Astrocyte (in vitro differentiated cells and primary cell): ENCODE measurements at regions not wholly inside any gene's neighbourhood (a gene's known extent, or its start where the extent isn't known, plus 50 kb on each side); places are given as distances from the start of the nearest gene placed in this dataset.

Source experiments
- DNase-seq: peaks from one replicate; pipeline ENCODE4 v3.0.0-alpha.2; 2010; ENCODE audit warnings: low read depth
- FAIRE-seq: peaks from 2 replicates; lab custom pipeline; 2011; peaks lifted over from hg19 to GRCh38; lab: Jason Lieb, UNC
- H2AFZ ChIP-seq: 2 replicates; pipeline ENCODE4 v1.6.0; 2012; ENCODE audit warnings: low read depth, low read length, inconsistent platforms
- H3K27ac ChIP-seq: 2 replicates; pipeline ENCODE4 v1.5.1; 2011; ENCODE audit warnings: low read depth, low read length, inconsistent platforms
- H3K27me3 ChIP-seq: 2 replicates; pipeline ENCODE4 v1.6.0; 2011; ENCODE audit warnings: low read length, inconsistent platforms; ENCODE audit not compliant: insufficient read depth
- H3K36me3 ChIP-seq: 2 replicates; pipeline ENCODE4 v1.5.1; 2011; ENCODE audit warnings: low read length, inconsistent platforms; ENCODE audit not compliant: insufficient read depth
- H3K4me1 ChIP-seq: 2 replicates; pipeline ENCODE4 v1.5.1; 2011; ENCODE audit warnings: low read length, inconsistent platforms; ENCODE audit not compliant: insufficient read depth
- H3K4me2 ChIP-seq: 2 replicates; pipeline ENCODE4 v1.6.0; 2012; ENCODE audit warnings: low read length, inconsistent platforms
- H3K4me3 ChIP-seq: 2 replicates; pipeline ENCODE4 v1.5.1; 2011; ENCODE audit warnings: low read depth, mild to moderate bottlenecking, low read length, inconsistent platforms; ENCODE audit not compliant: insufficient read depth
- H3K79me2 ChIP-seq: 2 replicates; pipeline ENCODE4 v1.6.0; 2012; ENCODE audit warnings: mild to moderate bottlenecking, low read length, inconsistent platforms; ENCODE audit not compliant: insufficient read depth
- H3K9ac ChIP-seq: 2 replicates; pipeline ENCODE4 v1.6.0; 2012; ENCODE audit warnings: mild to moderate bottlenecking, low read length, inconsistent platforms
- H3K9me3 ChIP-seq: 2 replicates; pipeline ENCODE4 v1.5.1; 2012; ENCODE audit warnings: low read depth, mild to moderate bottlenecking, low read length, inconsistent platforms; ENCODE audit not compliant: insufficient read depth
- H4K20me1 ChIP-seq: 2 replicates; pipeline ENCODE4 v1.6.0; 2012; ENCODE audit warnings: low read length, inconsistent platforms; ENCODE audit not compliant: insufficient read depth
- H3K27ac Mint-ChIP-seq: one replicate; pipeline ENCODE4 v1.8.0; 2021; ENCODE audit warnings: mild to moderate bottlenecking, mixed read lengths; ENCODE audit not compliant: unreplicated experiment
- H3K27me3 Mint-ChIP-seq: one replicate; pipeline ENCODE4 v1.8.0; 2021; ENCODE audit warnings: low read depth, mixed read lengths; ENCODE audit not compliant: unreplicated experiment
- H3K36me3 Mint-ChIP-seq: one replicate; pipeline ENCODE4 v1.8.0; 2021; ENCODE audit warnings: low read depth, mixed read lengths; ENCODE audit not compliant: unreplicated experiment
- H3K4me1 Mint-ChIP-seq: one replicate; pipeline ENCODE4 v1.8.0; 2021; ENCODE audit warnings: low read depth, mixed read lengths; ENCODE audit not compliant: unreplicated experiment
- H3K4me3 Mint-ChIP-seq: one replicate; pipeline ENCODE4 v1.8.0; 2021; ENCODE audit warnings: mild to moderate bottlenecking, moderate library complexity, mixed read lengths; ENCODE audit not compliant: unreplicated experiment
- H3K9me3 Mint-ChIP-seq: one replicate; pipeline ENCODE4 v1.8.0; 2021; ENCODE audit warnings: mild to moderate bottlenecking, mixed read lengths; ENCODE audit not compliant: unreplicated experiment
- EZH2 ChIP-seq: IDR thresholded peaks from 2 replicates; pipeline ENCODE4 v1.6.1; 2012; ENCODE audit warnings: mild to moderate bottlenecking, low read length, inconsistent platforms; ENCODE audit not compliant: insufficient read depth
- TF ChIP-seq, protein P1 (sequence below): IDR thresholded peaks from 2 replicates; pipeline ENCODE4 v1.5.1; 2011; ENCODE audit warnings: low read depth, mild to moderate bottlenecking, inconsistent platforms, low read length, moderate library complexity; ENCODE audit not compliant: insufficient read depth

- no peak overlapping the region for H3K27ac Mint-ChIP-seq
- H3K4me1 Mint-ChIP-seq, result no peaks in the 10 kb centered on the region
- H3K79me2 ChIP-seq, result no peaks in the 10 kb centered on the region
- TF ChIP-seq, protein P1, sequence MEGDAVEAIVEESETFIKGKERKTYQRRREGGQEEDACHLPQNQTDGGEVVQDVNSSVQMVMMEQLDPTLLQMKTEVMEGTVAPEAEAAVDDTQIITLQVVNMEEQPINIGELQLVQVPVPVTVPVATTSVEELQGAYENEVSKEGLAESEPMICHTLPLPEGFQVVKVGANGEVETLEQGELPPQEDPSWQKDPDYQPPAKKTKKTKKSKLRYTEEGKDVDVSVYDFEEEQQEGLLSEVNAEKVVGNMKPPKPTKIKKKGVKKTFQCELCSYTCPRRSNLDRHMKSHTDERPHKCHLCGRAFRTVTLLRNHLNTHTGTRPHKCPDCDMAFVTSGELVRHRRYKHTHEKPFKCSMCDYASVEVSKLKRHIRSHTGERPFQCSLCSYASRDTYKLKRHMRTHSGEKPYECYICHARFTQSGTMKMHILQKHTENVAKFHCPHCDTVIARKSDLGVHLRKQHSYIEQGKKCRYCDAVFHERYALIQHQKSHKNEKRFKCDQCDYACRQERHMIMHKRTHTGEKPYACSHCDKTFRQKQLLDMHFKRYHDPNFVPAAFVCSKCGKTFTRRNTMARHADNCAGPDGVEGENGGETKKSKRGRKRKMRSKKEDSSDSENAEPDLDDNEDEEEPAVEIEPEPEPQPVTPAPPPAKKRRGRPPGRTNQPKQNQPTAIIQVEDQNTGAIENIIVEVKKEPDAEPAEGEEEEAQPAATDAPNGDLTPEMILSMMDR, result no peak
- TF ChIP-seq EZH2, result no peak
- H3K9me3 Mint-ChIP-seq, result peaks cover 4% of the 10 kb centered on the region
- H4K20me1 ChIP-seq, result no peaks in the 10 kb centered on the region
- no peak overlapping the region for H3K9ac ChIP-seq
- no peak for DNase-seq
- no peaks in the 10 kb centered on the region for H3K4me1 ChIP-seq
- H2AFZ ChIP-seq, result no peak overlapping the region
- no peaks in the 10 kb centered on the region for H3K36me3 Mint-ChIP-seq
- H3K4me2 ChIP-seq, result no peak overlapping the region
- no peak overlapping the region for H3K27ac ChIP-seq
- H3K9me3 ChIP-seq, result no peaks in the 10 kb centered on the region
- H3K27me3 ChIP-seq, result no peaks in the 10 kb centered on the region
- no peak for FAIRE-seq
- no peak overlapping the region for H3K4me3 ChIP-seq
- H3K27me3 Mint-ChIP-seq, result no peaks in the 10 kb centered on the region
- H3K4me3 Mint-ChIP-seq, result no peak overlapping the region
- no peaks in the 10 kb centered on the region for H3K36me3 ChIP-seq
Measured at GRCh38 chr4:19650903-19651864, 600.5 kb upstream of the SLIT2 start.

GRCh38 chr4:19645589-19645988, 606.1 kb upstream of the SLIT2 start:
- peaks cover 2% of the 10 kb centered on the region for H3K36me3 Mint-ChIP-seq
- H4K20me1 ChIP-seq, result no peaks in the 10 kb centered on the region
- H3K9me3 ChIP-seq, result no peaks in the 10 kb centered on the region
- H3K9me3 Mint-ChIP-seq, result no peaks in the 10 kb centered on the region
- no peaks in the 10 kb centered on the region for H3K79me2 ChIP-seq
- DNase-seq (no peak), FAIRE-seq (no peak)
- H3K27me3 Mint-ChIP-seq, result no peaks in the 10 kb centered on the region
- H3K27ac ChIP-seq, result no peak overlapping the region
- H3K4me1 ChIP-seq, result no peaks in the 10 kb centered on the region
- H2AFZ ChIP-seq, result no peak overlapping the region
- H3K4me1 Mint-ChIP-seq, result no peaks in the 10 kb centered on the region
- H3K4me2 ChIP-seq, result no peak overlapping the region
- no peak overlapping the region for H3K27ac Mint-ChIP-seq
- TF ChIP-seq EZH2, result no peak
- TF ChIP-seq, protein P1, result no peak
- H3K9ac ChIP-seq, result no peak overlapping the region
- H3K4me3 Mint-ChIP-seq, result no peak overlapping the region
- no peak overlapping the region for H3K4me3 ChIP-seq
- no peaks in the 10 kb centered on the region for H3K27me3 ChIP-seq
- H3K36me3 ChIP-seq, result no peaks in the 10 kb centered on the region

- H3K36me3 ChIP-seq, result no peaks in the 10 kb centered on the region
- FAIRE-seq (no peak), DNase-seq (no peak)
- no peaks in the 10 kb centered on the region for H3K27me3 Mint-ChIP-seq
- no peak overlapping the region for H3K27ac Mint-ChIP-seq
- no peaks in the 10 kb centered on the region for H3K36me3 Mint-ChIP-seq
- no peak overlapping the region for H3K4me3 Mint-ChIP-seq
- no peaks in the 10 kb centered on the region for H3K79me2 ChIP-seq
- H3K4me2 ChIP-seq, result no peak overlapping the region
- no peak for TF ChIP-seq EZH2
- TF ChIP-seq, protein P1, result no peak
- no peak overlapping the region for H2AFZ ChIP-seq
- no peak overlapping the region for H3K4me3 ChIP-seq
- H3K27ac ChIP-seq, result no peak overlapping the region
- no peaks in the 10 kb centered on the region for H4K20me1 ChIP-seq
- no peaks in the 10 kb centered on the region for H3K9me3 ChIP-seq
- no peaks in the 10 kb centered on the region for H3K27me3 ChIP-seq
- H3K9ac ChIP-seq, result no peak overlapping the region
- H3K4me1 Mint-ChIP-seq, result no peaks in the 10 kb centered on the region
- no peaks in the 10 kb centered on the region for H3K9me3 Mint-ChIP-seq
- no peaks in the 10 kb centered on the region for H3K4me1 ChIP-seq
Measured at GRCh38 chr4:19636451-19636850, 615.3 kb upstream of the SLIT2 start.
